NB4 (cell line): ENCODE measurements at regions not wholly inside any gene's neighbourhood (a gene's known extent, or its start where the extent isn't known, plus 50 kb on each side); places are given as distances from the start of the nearest gene placed in this dataset.

ENCODE experiments used
- CTCF ChIP-seq: IDR thresholded peaks from one replicate; pipeline ENCODE4 v1.5.1; 2012; ENCODE audit warnings: low read depth, low read length
- TF ChIP-seq, protein P1 (sequence below): IDR thresholded peaks from 2 replicates; pipeline ENCODE4 v1.6.1; 2011; ENCODE audit warnings: low read depth, low read length

- no peak for TF ChIP-seq CTCF
- TF ChIP-seq, protein P1, sequence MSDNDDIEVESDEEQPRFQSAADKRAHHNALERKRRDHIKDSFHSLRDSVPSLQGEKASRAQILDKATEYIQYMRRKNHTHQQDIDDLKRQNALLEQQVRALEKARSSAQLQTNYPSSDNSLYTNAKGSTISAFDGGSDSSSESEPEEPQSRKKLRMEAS: no peak
These were observed 451.5 kb downstream of the FBXO15 start for GRCh38 chr18:73696171-73696570.
